CD4-positive, CD25-positive, alpha-beta regulatory T cell (primary cell): ENCODE measurements at regions not wholly inside any gene's neighbourhood (a gene's known extent, or its start where the extent isn't known, plus 50 kb on each side); places are given as distances from the start of the nearest gene placed in this dataset.

Experiments used
- ATAC-seq, 2 donors: fragments of 150-1000 bp; cut with Tn5 transposase; one replicate each; pipeline ENCODE4 v1.10.0; 2021; ENCODE audit warnings: low read depth in 2 of 2, moderate number of reproducible peaks in 2 of 2, moderate library complexity in 1 of 2
- DNase-seq, 3 donors: peaks; one replicate each; pipeline versions ENCODE4 v3.0.0 to v3.0.0-alpha.2; 2012 to 2022; ENCODE audit warnings: mixed read lengths in 1 of 3
- H3K27ac ChIP-seq: one replicate; pipeline ENCODE4 v1.7.0; 2013; ENCODE audit warnings: mild to moderate bottlenecking, low read length; ENCODE audit not compliant: insufficient read depth, poor library complexity, severe bottlenecking
- H3K27me3 ChIP-seq: one replicate; pipeline ENCODE4 v1.7.0; 2013; ENCODE audit warnings: low read length; ENCODE audit not compliant: control insufficient read depth, insufficient read depth
- H3K36me3 ChIP-seq: one replicate; pipeline ENCODE4 v1.7.0; 2013; ENCODE audit warnings: mild to moderate bottlenecking, low read length, moderate library complexity; ENCODE audit not compliant: control insufficient read depth, insufficient read depth
- H3K4me1 ChIP-seq: 2 replicates; pipeline ENCODE4 v1.7.0; 2013; ENCODE audit warnings: mild to moderate bottlenecking, low read length; ENCODE audit not compliant: insufficient read depth, control insufficient read depth, poor library complexity, severe bottlenecking
- H3K4me3 ChIP-seq: one replicate; pipeline ENCODE4 v1.7.0; 2013; ENCODE audit warnings: low read depth, mild to moderate bottlenecking, low read length, moderate library complexity
- H3K9me3 ChIP-seq, 2 experiments: 1 replicate in 1 of 2; 2 replicates in 1 of 2; pipeline ENCODE4 v1.7.0; 2013; ENCODE audit warnings: low read length in 2 of 2, mild to moderate bottlenecking in 1 of 2, moderate library complexity in 1 of 2; ENCODE audit not compliant: control insufficient read depth in 2 of 2
- H3K27ac Mint-ChIP-seq, 3 donors: one replicate each; pipeline ENCODE4 v1.8.0; 2020 to 2022; ENCODE audit warnings: mild to moderate bottlenecking in 3 of 3, mixed read lengths in 3 of 3, moderate library complexity in 2 of 3
- H3K27me3 Mint-ChIP-seq: one replicate; pipeline ENCODE4 v1.8.0; 2022; ENCODE audit warnings: mild to moderate bottlenecking, mixed read lengths
- H3K36me3 Mint-ChIP-seq: one replicate; pipeline ENCODE4 v1.8.0; 2020; ENCODE audit warnings: mixed read lengths
- H3K4me1 Mint-ChIP-seq, 4 donors: one replicate each; pipeline ENCODE4 v1.8.0; 2020 to 2022; ENCODE audit warnings: mixed read lengths in 4 of 4, mild to moderate bottlenecking in 1 of 4
- H3K4me3 Mint-ChIP-seq, 4 donors: one replicate each; pipeline ENCODE4 v1.8.0; 2020 to 2022; ENCODE audit warnings: mild to moderate bottlenecking in 4 of 4, mixed read lengths in 4 of 4, moderate library complexity in 3 of 4
- H3K9me3 Mint-ChIP-seq, 7 donors: one replicate each; pipeline ENCODE4 v1.8.0; 2020 to 2022; ENCODE audit warnings: mixed read lengths in 7 of 7, mild to moderate bottlenecking in 3 of 7, moderate library complexity in 2 of 7

DNA sequence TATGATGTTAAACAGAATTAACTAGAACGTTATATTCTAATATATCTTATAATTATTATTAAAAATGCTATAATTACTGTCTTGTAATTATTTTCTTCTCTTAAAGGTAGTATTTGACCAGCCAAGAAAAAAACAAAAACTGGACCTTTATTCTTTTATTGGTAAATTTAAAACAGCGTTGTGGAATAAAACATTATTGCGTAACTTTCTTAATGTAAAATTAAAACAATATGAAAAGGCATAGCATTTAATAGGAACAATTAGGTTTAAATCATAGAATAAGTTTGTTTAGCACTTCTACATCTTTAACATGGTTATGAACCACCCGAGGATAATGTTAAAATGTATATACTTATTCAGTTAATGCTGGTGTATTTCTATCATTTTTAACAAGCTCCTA is 574.5 kb upstream of the CDH18 start:
- no peaks in the 10 kb centered on the region for H3K36me3 Mint-ChIP-seq
- H3K27ac Mint-ChIP-seq: no peak overlapping the region
- H3K4me1 ChIP-seq: no peaks in the 10 kb centered on the region
- ATAC-seq (no peak), DNase-seq (no peak)
- no peak overlapping the region for H3K4me3 ChIP-seq
- no peaks in the 10 kb centered on the region for H3K27me3 ChIP-seq
- H3K27me3 Mint-ChIP-seq: no peaks in the 10 kb centered on the region
- no peaks in the 10 kb centered on the region for H3K36me3 ChIP-seq
- H3K4me1 Mint-ChIP-seq: no peaks in the 10 kb centered on the region
- H3K9me3 ChIP-seq: peaks cover 0 to 4% of the 10 kb centered on the region in 2 experiments
- peaks cover 2 to 27% (median 4%) of the 10 kb centered on the region in 7 donors for H3K9me3 Mint-ChIP-seq
- no peak overlapping the region for H3K27ac ChIP-seq
- no peak overlapping the region for H3K4me3 Mint-ChIP-seq

DNA sequence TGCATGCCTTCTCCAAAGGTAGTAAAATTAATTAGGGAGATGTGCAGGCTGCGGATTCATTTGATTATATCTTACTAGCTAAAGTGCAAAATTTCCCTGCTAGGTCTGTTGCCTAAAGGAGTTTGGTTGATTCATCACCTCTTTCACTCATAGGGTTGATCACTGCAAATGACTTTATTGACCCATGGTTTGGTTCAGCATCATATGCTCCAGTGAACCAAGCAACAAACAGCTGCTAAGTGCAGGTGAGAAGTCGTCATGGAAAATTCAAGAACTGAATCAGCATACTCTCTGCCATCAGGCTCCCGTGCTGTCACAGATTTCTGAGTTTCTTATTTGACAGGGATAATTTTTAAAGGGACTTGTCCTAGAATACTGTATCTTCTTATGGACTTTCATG is 571.8 kb upstream of the CDH18 start:
- no peaks in the 10 kb centered on the region for H3K36me3 Mint-ChIP-seq

DNA sequence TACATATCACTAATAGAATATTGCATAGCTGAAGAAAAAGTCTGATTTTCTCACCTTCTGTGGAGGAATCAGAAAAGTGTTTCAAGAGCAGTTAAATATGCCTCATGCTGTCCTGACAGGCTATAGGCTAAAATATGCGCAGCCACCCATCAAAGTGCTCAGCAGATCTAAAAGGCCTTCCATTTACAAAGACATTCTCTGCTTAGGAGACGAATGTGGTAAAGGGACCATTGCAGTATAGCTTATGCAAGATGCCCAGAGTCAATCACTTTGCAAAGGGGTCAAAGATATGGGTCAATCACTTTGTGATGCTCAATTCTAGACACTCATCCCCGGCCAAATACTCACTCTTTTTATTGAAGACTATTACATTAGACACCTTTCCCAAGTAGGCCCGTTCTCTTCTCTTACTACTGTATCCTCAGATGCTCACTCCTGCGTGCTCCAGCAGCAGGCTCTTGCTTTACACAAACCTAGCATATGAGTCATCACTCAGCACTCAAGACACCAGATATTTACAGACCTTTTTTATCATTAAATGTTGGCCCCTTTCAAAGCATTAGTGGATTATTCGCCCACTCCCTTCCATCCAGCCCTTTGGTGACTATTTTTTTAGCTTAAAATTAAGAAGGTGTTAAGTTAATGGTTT is 568.2 kb upstream of the CDH18 start:
- Histone ChIP-seq H3K9me3 (peaks cover 0 to 5% of the 10 kb centered on the region in 2 experiments), H3K27me3 (no peaks in the 10 kb centered on the region), H3K4me1 (no peaks in the 10 kb centered on the region), H3K36me3 (no peaks in the 10 kb centered on the region), H3K27ac (no peak overlapping the region), H3K4me3 (no peak overlapping the region)
- Mint-ChIP-seq H3K36me3 (no peaks in the 10 kb centered on the region), H3K4me3 (no peak overlapping the region), H3K27me3 (no peaks in the 10 kb centered on the region), H3K9me3 (peaks cover 0 to 35% (median 10%) of the 10 kb centered on the region in 7 donors), H3K27ac (no peak overlapping the region), H3K4me1 (no peaks in the 10 kb centered on the region)
- ATAC-seq (no peak), DNase-seq (no peak)

More for the DNA sequence above, 571.8 kb upstream of the CDH18 start:
- Histone ChIP-seq H3K9me3 (peaks cover 0 to 5% of the 10 kb centered on the region in 2 experiments), H3K27me3 (no peaks in the 10 kb centered on the region), H3K4me1 (no peaks in the 10 kb centered on the region), H3K4me3 (no peak overlapping the region), H3K27ac (no peak overlapping the region), H3K36me3 (no peaks in the 10 kb centered on the region)
- ATAC-seq (no peak), DNase-seq (no peak)
- Mint-ChIP-seq H3K4me3 (no peak overlapping the region), H3K4me1 (no peaks in the 10 kb centered on the region), H3K27ac (no peak overlapping the region), H3K27me3 (no peaks in the 10 kb centered on the region), H3K9me3 (peaks cover 0 to 32% (median 7%) of the 10 kb centered on the region in 7 donors)

DNA sequence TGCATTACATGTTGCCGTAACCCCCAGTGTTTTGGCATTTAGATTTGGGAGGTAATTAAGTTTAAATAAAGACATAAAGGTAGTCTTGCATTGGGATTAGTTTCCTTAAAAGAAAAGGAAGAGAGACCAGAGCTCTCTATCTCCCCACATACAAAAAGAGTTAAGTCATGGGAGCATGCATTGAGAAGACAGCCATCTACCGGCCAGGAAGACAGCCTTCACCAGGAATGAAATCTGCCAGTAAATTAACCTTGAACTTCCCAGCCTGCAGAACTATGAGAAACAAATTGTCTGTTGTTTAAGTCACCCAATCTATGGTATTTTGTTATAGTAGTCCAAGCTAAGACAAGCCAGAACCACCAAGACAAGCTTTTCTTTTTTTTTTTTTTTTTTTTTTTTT is 567.0 kb upstream of the CDH18 start:
- peaks cover 0 to 30% (median 8%) of the 10 kb centered on the region in 7 donors for H3K9me3 Mint-ChIP-seq
- H3K27me3 Mint-ChIP-seq: no peaks in the 10 kb centered on the region
- ATAC-seq (no peak), DNase-seq (no peak)
- H3K27ac Mint-ChIP-seq: no peak overlapping the region
- Histone ChIP-seq H3K4me3 (no peak overlapping the region), H3K9me3 (peaks cover 0 to 5% of the 10 kb centered on the region in 2 experiments), H3K27ac (no peak overlapping the region), H3K36me3 (no peaks in the 10 kb centered on the region), H3K27me3 (no peaks in the 10 kb centered on the region), H3K4me1 (no peaks in the 10 kb centered on the region)
- no peaks in the 10 kb centered on the region for H3K36me3 Mint-ChIP-seq
- no peak overlapping the region for H3K4me3 Mint-ChIP-seq
- H3K4me1 Mint-ChIP-seq: no peaks in the 10 kb centered on the region

DNA sequence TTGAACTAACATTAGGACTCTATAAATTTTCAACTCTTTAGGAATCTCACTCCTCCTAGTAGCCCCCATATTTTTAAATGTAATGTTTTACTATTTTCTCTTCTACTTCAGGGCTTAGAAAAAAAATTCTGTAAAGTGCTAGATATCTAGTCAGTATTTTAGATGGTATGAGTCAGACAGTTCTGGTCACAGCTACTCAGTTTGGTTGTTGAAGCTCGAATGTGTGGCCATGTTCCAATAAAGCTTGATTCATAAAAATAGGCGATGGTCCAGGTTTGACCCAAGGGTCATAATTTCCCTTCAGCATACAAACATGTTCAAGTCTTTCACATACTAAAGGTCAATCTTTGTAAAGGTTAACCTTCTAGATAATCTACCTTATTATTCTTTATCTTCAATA is 566.0 kb upstream of the CDH18 start:
- Mint-ChIP-seq H3K36me3 (no peaks in the 10 kb centered on the region), H3K27me3 (no peaks in the 10 kb centered on the region), H3K27ac (no peak overlapping the region), H3K4me3 (no peak overlapping the region), H3K9me3 (peaks cover 0 to 30% (median 8%) of the 10 kb centered on the region in 7 donors), H3K4me1 (no peaks in the 10 kb centered on the region)
- Histone ChIP-seq H3K27ac (no peak overlapping the region), H3K9me3 (peaks cover 0 to 5% of the 10 kb centered on the region in 2 experiments), H3K36me3 (no peaks in the 10 kb centered on the region), H3K4me1 (no peaks in the 10 kb centered on the region), H3K27me3 (no peaks in the 10 kb centered on the region), H3K4me3 (no peak overlapping the region)
- no peak for ATAC-seq
- DNase-seq: no peak

DNA sequence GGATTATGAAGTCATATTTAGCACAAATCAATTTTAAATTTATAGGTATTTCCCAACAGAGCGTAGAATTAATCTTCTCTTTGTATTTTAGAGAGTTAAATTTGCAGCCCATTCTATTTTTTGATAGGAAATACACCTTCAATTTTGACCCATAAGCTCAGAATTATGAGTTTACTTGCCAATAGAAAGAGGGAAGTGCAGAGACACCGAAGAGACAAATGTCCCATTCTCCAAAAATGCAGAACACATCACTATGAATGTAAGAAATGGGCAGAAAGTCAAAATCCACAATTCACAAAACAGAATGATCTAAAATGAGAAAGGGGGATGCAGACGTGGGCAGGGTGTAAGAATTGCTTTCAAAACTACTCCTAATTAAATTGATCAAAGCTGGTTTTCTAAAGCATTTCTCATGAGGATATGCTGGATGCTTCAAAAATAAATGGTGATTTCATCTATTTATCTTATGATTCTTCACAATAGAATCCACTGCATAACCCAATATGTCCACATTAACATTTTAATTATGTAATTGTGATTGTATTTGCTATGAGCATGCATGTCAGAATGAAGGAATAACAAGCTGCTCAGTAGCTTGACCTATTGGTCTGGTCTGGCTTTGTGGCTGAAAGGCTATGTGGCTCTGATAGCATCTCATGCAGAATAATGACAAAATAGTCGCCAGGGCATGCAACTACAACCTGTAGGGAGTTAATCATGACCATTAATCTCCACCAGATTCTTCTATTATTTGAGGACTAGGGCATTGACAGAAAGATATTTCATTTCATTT is 550.1 kb upstream of the CDH18 start:
- Mint-ChIP-seq H3K9me3 (peaks cover 0 to 6% (median 2%) of the 10 kb centered on the region in 7 donors), H3K27ac (no peak overlapping the region), H3K4me3 (peak overlapping the region in 1 of 4 donors; percentile 51), H3K4me1 (no peaks in the 10 kb centered on the region), H3K27me3 (no peaks in the 10 kb centered on the region), H3K36me3 (no peaks in the 10 kb centered on the region)
- DNase-seq: no peak
- Histone ChIP-seq H3K27me3 (no peaks in the 10 kb centered on the region), H3K27ac (no peak overlapping the region), H3K4me3 (no peak overlapping the region), H3K9me3 (peaks cover 0 to 4% of the 10 kb centered on the region in 2 experiments), H3K36me3 (no peaks in the 10 kb centered on the region), H3K4me1 (no peaks in the 10 kb centered on the region)
- no peak for ATAC-seq

DNA sequence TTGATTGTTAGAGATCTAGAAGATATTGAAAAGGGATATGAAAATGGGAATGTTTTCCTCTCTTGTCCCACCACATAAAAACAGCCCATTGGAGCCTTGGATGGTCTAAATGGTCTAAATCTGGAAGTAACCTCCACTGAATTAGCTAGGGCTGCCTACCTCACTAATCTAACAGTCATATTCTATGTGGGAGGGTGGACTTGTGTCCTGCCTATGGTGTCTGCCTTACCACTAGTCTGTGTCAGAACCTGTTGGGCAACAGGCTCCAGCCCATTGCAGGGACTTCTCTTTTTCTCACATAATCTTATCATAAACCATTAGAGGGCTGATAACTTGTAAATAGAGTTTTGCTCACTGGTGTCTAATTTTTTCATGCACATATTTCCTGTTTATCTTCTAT is 548.8 kb upstream of the CDH18 start:
- Histone ChIP-seq H3K27ac (no peak overlapping the region), H3K27me3 (no peaks in the 10 kb centered on the region), H3K36me3 (no peaks in the 10 kb centered on the region), H3K4me1 (no peaks in the 10 kb centered on the region), H3K9me3 (peaks cover 0 to 4% of the 10 kb centered on the region in 2 experiments), H3K4me3 (no peak overlapping the region)
- Mint-ChIP-seq H3K36me3 (no peaks in the 10 kb centered on the region), H3K9me3 (peaks cover 0 to 10% (median 4%) of the 10 kb centered on the region in 7 donors), H3K4me1 (no peaks in the 10 kb centered on the region), H3K27me3 (no peaks in the 10 kb centered on the region), H3K27ac (no peak overlapping the region), H3K4me3 (no peak overlapping the region)
- DNase-seq: no peak
- no peak for ATAC-seq
